Activated CD8-positive, alpha-beta memory T cell treated with anti-CD3 and anti-CD28 coated beads for 4 hours (primary cell): ENCODE measurements at regions not wholly inside any gene's neighbourhood (a gene's known extent, or its start where the extent isn't known, plus 50 kb on each side); places are given as distances from the start of the nearest gene placed in this dataset.

Experiments
- DNase-seq, 2 donors: peaks; one replicate each; pipeline ENCODE4 v3.0.0-alpha.2; 2020; ENCODE audit warnings: low read depth in 2 of 2

DNA sequence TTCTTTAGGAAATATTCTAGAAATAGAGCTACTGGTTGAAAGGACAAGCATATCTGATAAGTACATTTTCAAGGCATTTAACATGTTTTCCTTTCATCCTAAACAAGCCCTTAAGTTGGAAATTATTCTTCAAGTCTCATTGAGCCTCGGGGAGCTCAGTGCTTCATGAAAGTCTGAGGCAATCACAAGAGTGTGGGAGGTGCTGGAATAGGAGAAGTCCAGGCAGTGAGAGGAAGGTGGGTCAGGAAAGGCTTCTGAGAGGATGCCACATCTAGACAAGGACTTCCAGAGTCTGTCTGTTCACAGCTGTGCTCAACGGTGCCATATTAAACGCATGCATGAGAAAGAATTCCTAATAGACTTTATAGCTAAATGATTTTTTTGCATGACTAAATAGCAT lies 69.8 kb downstream of the CD83 start:
- no peak for DNase-seq

DNA sequence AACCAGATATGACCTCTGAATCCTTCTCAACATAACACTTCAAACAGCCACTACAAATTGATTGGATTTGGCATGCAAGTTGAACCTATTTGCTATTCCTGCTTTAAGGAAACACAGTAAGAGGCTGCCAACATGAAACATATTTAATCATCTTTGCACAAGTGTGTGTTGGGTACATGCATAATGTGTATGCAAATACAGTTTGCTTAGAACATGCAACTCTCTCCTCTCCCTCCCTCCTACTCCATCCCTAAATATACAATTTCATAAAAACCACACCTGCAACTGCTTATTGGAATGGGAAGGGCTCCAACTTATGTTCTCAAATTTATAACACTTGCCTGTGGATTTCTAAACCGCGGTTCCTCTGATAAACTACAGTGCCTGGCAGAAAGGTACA lies 71.5 kb downstream of the CD83 start:
- DNase-seq = no peak

DNA sequence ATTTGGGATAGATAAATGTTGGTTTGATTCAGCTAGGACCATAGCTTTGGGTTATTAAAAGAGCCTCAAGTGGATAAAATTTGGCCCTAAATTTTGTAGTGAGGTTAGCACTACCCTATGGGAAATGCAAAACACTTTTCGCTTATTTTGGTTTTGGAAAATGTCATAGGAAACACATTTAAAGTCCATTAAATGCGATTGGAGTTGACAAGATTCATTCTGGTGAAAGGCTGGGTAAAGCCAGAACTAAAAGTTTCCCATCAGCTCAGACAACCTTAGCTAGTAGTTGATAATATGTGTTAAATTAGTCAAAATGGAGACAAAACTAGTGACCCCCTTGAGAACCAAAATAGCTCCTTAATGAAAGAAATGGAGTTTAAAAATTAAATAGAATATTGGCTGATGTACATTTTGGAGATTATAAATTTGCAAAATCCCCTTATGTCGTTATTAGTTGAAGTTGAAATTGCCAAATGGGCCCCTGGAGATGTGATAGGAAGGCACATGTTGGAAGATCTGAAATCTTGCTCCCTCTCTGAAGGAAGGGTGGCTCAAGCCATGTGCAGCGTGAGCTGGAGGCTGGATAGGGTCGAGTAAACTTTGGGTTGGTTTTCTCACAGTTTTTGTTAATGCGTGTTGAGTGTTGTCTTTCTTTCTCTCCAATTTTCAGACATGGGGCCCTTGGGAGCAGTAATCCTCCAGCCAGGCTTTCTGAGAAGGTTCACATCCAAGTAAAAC lies 72.8 kb downstream of the CD83 start:
- DNase-seq = no peak

DNA sequence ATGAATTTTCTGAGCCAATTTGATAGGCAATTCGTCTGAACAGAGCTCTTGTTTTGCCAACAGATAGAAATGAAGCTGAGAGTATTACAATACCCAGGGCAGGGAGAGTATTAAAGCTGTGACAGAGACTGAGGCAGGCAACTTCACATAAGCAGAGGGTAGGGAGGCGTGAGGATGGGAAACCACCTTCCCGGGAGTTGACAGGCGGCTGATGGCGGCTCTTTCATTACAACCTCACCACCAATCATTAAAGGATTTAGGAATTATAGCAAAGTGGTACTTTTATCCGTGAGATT lies 73.3 kb downstream of the CD83 start:
- DNase-seq = no peak

DNA sequence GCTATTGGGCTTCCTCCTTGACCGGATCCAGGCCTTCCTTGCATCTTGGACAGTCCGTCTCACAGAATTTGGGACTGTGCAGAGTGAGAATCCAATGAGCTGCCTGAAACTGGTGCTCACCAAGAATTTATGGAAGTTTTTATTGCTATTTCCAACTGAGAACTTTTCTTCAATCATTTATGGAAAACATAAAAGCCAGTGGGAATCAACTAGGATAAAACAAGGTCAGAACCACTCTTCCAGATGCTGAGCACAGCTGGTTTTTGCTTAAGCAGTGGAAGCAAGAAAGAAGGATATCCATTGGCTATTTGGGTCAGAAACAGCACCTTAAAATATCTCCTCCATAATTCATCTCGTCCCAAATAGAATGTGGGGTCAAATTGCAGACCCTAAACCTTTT lies 74.2 kb downstream of the CD83 start:
- no peak for DNase-seq

DNA sequence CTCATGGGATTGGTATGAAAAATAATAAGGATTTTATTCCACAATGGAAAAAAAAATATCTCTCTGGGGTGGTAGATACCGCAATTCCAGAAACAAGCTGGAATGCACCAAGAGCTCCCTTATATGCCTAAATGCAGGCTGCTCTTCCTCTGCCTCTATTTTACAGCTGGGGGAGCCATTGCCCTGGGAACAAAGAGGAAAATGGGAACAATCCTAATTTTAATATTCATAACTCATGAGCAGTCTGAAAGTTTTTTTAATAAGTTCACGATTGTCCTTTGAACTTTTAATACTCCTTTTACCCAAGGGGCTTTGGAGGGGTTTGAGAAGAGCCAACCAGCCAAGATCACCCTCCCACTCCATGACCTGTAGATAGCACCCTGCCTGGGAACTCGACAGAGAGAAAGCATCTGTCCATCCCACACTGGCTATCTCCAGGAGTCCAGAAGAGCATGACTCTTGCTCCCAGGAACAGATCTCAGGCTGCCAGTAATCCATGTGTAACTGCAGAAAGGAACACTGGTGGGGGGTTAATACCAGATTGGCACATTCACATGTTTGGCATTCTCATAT lies 74.7 kb downstream of the CD83 start:
- DNase-seq = no peak

DNA sequence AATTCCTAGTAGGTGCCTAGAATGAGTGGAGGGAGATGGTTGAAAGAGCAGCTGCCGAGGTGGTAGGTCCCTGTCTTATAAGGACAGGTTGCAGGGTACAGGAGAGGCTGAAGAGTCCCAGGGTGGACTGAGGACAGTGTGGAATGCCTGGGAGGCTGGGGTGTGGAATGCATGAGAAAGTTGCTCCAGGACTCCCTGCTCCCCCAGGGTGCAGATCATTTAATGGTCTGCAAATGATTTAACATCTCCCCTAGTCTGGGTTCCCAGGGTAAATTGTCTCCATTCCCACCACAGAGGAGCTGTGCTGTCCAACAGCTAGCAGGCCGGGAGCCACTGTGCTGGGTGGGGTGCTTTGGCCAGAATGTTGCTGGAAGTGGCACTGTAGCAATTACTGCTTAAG lies 76.0 kb downstream of the CD83 start:
- DNase-seq = no peak

DNA sequence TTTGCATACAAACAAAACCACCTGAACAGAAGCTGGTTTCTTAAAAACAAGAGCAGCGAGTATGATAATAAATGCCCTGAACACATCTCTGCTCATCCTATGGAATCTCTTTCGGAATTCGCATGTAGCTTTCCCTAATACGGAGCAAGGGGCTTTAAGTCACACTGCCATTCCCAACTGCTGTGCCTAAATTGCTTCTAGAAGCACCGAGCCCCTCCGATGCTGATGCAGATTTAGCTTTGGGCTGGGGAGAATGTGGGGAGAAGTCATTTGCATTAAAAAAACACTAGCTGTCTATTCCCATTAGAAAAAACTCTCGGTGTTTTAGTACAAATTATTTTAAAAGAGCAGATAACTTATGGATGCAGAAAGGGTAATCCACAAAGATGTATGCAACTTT lies 76.9 kb downstream of the CD83 start:
- DNase-seq = no peak

DNA sequence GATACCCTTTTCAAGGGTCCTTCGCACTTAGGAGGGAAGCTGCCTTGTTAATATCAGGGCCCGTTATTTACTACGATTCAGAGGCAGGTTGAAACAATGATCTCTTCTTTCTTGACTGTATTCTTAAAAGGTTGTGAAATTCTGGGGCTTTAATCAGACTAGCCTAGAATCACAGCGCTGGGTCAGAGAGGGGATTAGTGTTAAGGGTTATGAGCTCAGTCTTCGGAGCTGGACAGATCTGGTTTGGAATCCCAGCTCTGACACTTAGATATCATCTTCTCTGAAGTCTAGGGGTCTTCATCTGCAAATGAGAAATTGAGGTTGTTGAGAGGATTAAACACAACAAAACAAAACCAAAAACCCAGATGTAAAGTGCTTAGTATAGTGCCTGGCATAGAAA lies 77.4 kb downstream of the CD83 start:
- DNase-seq = no peak

DNA sequence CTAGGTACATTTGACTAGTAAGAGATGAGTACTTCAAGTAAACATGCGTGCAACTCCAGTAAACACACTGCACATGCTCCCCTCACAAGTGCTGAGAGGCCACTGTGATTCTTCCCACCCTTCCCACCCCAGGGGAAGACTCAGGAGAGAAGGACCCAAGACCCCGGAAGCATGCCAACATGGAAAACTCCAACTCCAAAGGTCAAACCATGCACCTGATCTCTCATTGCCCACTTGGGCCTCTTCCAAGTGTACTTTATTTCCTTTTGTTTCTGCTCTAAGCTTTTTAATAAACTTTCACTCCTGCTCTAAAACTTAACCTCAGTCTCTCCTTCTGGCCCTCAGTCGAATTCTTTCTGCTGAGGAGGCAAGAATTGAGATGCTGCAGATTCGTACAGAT lies 78.5 kb downstream of the CD83 start:
- DNase-seq = no peak

DNA sequence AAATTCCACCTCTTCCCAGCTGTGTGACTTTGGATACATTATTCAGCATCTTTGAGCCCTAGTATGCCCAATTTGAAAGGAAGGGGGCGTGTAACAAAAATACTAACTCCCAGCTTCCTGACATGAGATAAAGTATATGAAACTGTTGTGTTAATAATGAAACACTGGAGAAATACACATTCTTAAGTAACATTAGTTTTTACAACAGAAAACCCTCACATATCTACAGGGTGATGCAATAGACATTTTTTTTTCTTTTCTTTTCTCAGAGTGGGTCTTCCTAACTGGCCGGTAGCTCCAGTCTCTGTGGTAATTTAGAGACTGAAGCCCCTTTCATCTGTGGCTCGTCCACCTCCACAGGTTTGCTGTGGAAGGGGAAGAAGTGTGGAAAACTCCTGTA lies 79.5 kb downstream of the CD83 start:
- no peak for DNase-seq

DNA sequence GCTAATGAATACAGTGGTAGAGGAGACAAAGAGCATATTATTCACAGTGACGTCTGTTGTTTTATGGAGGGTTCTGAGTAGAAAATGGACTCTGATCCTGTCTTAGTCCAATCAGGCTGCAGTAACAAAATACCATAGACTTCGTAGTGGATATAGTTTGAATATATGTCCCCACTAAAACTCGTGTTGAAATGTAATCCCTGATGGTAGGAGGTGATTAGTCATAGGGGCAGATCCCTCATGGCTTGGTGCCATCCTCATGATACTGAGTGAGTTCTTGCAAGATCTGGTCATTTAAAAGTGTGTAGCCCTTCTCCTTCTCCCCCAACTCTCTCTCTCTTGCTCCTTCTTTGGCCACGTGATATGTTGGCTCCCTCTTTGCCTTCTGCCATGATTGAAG lies 82.5 kb downstream of the CD83 start:
- DNase-seq = no peak

DNA sequence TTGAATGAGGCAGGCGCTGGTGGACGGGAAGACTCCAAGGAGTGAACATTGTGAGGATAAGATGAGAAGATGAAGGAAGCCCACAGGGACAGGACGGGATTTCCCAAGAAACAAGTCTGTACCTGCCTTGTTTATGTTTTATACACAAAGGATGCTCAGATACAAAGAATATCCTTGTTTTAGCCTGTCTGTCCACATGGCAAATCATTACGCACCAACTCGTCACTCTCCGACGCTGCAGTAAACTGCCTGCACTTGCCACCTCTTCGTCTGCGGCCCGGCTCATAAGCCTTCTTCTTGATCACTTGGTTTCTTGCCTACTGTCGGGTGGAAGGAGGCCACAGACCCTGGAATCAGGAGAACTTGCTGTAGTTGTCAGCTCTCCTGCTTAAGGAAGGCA lies 85.4 kb downstream of the CD83 start:
- DNase-seq = no peak

DNA sequence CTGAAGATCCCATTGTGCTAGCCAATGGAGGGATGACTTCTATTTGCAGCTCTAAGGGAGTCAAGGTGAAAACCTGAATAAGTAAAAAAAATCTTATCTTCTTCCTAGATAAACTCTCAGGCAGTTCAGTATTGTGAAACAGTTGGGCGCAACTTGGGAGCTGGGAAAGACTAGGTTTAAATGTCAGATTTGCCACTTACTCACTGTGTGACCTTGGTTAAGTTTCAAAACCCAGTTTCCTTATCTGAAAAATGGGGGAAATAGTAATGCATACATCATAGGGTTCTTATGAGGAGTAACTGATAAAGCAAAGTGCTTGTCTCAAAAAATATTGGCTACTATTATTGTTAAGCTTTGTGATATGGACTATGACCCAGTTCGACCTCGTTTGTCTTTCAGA lies 88.8 kb downstream of the CD83 start:
- DNase-seq = no peak

DNA sequence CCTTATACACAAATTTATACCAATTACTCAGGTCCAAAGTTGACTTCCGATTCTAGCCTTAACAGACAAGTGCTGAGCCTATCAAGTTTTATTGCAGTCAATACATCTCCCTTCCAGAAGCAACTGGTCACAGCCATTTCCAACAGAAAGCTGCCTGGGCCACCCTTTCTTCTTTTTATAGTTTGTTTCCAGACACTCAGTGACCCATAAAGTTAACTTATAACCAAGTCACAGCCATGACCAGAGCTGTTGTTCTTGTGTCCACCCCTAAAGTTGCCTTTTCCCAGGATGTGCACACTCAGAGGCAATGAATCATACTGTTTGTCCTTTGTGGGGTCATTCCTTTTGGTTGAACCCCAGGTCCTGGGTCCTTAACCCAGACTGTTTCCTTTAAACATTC lies 89.9 kb downstream of the CD83 start:
- DNase-seq = no peak

DNA sequence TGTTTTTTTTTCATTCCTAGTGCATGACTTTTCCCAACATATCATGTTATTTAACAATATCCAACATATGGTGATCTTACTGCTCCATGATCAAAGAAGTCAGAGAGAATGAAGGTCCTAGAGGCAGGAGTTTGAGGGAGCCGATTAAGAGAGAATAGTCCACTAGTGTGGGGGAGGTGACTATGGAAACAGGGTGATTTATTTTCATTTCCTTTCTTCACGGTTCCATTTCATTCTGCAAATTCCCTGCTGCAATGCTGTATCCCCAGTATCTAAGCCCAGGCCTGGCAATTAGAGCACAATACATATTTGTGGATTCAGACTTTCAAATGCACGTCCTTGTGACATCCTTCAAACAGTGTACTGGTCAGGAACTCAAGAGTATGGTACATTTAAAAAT lies 91.4 kb downstream of the CD83 start:
- DNase-seq = no peak

DNA sequence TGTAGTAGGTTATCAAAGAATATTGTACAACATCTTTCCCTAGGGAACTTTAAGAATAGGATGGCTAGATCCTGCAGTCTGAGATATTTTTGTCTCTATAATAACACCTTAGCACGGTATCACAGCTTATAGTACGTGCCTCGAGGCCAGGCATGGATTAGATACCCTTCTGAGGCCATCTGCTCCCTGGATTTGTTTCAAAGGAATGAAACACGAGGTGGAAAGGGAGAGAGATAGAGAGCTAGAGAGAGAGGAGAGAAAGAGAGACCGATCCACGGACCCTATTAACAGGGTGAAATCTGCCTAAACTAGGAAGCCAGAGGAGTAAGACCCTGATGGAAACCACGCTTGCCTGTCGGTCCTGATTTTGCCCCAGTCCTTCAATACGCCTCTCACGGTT lies 92.5 kb downstream of the CD83 start:
- DNase-seq = no peak

DNA sequence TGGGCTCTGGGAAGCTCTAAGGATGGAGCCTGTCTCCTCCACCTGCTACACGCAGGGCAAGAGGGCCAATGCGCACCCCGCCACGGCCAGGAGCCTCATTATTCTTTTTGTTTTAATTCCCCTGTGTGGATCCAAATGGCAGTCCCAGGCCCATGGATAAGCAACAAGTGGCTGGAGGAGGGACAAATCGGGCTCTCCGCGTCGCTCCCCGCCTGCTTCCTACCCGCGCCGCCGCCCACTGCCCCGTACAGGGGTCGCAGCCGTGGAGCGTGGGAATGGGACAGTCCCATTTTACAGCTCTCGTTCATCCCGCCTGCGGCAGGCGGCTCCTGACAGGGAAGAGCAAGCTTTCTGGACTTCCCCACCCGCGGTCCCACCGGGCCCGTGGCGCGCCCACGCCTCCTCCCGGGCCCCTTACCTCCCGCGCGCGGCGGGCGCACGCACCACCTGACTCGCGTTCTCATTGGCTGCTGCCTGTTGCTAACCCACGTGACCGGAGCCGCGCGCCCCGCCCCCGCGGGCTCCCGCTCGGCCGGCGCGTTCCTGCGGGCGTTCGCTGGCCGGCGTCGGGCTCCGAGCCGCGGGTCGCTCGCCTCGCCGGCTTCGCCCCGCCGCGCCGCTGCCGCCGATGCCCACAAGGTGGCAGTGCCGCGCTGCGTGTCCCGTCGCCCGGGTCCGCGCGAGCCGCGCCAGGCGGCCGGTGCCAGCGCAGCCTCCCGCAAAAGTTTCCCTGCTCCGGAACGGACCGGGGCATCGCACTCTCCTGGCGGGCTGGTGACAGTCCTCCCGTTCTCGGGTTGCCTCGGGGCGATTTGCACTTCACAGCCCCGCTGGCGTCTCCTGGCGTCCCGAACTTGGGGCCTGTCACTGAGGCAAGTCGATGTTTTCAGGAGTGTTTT lies 93.3 kb downstream of the CD83 start:
- peak; percentile 79 to 85 for DNase-seq

DNA sequence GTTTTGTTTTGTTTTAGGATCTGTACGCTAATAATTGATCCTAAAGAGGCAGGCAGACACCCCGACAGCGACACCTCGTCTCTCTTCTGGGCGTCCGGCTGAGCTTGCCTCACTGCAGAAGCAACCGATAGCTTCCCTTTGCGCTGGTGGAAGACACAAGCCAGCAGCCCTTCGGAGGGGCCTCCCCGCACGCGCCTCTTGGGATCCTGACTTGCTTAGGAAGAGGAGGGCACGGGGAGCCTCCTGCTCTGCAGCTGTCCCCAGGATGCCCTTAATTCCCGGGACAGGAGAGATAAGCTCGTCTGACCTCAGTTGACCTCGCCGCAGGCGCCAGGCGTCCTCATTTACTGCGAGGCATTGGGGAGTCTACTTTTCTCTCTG lies 94.0 kb downstream of the CD83 start:
- DNase-seq = no peak

DNA sequence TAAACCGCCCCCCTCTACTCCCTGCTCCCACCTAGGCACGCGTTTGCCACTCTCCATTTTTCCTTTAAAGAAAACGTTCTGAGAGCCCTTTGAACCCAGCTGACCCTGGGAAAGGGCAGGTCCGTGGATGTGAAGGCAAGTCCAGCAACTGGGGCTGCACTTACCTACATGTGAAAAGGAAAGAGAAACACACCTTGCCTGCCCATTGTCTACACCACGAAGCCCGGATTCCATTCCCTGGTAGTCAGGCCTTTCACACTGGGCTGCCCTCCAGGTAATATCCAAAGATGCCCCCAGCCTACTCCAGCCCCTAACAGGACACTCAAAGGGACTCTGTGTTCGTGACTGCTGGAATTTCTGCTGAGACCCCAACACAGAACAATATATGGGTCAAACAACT lies 94.4 kb downstream of the CD83 start:
- no peak for DNase-seq

DNA sequence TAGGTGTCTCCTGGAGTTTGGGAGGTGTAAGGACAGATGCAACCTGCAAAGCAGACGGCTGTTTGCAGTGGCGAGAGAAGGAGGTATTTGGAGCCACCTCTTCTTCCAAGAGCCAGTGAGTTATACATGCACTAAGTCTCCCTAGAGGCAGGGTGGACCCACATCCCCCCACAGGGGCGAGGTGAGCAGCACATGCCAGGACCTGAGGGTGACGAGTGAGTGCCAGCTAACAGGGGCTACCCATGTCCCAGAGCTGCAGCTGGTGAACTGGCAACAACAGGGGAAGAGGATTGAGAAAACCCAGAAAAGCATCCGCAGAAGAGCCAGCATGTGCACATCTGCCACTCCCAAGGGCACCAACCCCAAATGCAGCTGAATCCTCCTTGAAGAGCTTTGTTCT lies 95.1 kb downstream of the CD83 start:
- no peak for DNase-seq

DNA sequence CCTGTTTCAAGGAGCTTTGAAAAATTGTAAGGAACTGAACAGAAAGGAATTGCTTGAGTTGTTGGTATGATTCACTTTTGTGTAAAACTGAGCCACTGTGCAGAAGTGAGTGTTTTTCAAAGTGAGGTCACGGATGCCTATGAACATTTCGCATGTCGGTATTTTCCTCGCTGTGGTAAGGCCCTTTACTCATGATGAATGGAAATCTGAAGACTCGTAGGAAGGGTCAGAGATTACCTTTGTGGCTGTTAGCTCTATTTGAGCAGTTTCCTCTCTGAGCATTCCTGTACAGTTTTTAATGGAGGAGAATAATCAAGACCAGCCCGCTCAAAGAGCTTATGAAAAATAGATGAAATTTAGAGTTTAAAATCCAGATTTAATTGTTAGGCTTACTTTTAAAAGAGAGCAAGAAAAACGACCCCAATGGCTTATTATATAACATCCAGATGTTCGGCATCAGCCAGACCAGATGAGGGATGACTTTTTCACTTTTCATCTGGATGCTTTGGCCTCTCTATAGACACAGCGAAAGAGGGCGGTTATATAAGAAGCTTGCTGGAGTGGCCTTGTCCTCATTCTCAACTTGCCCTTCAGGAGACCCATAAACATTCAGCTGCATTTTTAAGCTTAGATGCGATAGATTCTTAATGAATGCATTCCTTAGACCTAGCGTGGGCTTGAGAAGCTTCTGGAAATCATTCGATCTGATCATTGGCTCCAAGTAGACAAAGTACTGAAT lies 99.5 kb downstream of the CD83 start:
- DNase-seq = no peak
